ENCODE measurements at regions not wholly inside any gene's neighbourhood (a gene's known extent, or its start where the extent isn't known, plus 50 kb on each side); places are given as distances from the start of the nearest gene placed in this dataset.

DNA sequence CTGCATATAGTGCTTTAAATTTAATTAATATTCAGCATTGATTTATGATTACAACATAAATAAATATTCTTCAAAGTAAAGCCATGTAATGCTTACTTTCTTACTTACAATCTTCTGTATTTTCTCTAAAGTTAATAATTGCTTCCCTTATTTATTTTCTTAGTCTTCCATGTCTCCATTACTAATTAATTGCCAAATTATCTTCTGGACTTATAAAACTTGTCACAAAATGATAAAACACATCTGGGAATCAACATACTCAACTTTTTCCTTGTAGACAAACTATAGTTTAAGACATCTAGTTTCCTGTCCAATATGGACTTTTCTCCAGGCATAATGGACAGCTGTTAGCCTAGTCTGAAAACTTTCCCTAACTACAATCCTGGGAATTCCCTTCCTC, 466.6 kb downstream of the FLRT2 start:
- Histone ChIP-seq H3K79me2 (ENCODE audit: insufficient read depth, low read length) (no peaks in the 10 kb centered on the region), H2AFZ (ENCODE audit: low read depth, low read length) (no peak overlapping the region), H3K4me3 (ENCODE audit: low read depth in 1 of 2, low read length in 2 of 2) (no peak overlapping the region), H3K27me3 (ENCODE audit: insufficient read depth, low read length, poor library complexity) (no peaks in the 10 kb centered on the region), H3K9ac (ENCODE audit: low read depth, low read length) (no peak overlapping the region), H3K4me2 (ENCODE audit: insufficient read depth, low read length) (no peak overlapping the region), H3K27ac (ENCODE audit: low read length) (no peak overlapping the region), H4K20me1 (ENCODE audit: insufficient read depth, low read length) (no peaks in the 10 kb centered on the region), H3K9me3 (ENCODE audit: insufficient read depth, low read length, severe bottlenecking) (no peaks in the 10 kb centered on the region), H3K4me1 (ENCODE audit: insufficient read depth, low read length) (no peaks in the 10 kb centered on the region), H3K36me3 (ENCODE audit: insufficient read depth, low read length) (no peaks in the 10 kb centered on the region)
- no peak for DNase-seq
- no peak for ATAC-seq (ENCODE audit: insufficient read depth, low read depth)
- TF ChIP-seq EZH2 (IDR thresholded peaks at IDR 0.05; ENCODE audit: borderline replicate concordance, low read depth, low read length, severe bottlenecking), result no peak
- TF ChIP-seq, protein P1, sequence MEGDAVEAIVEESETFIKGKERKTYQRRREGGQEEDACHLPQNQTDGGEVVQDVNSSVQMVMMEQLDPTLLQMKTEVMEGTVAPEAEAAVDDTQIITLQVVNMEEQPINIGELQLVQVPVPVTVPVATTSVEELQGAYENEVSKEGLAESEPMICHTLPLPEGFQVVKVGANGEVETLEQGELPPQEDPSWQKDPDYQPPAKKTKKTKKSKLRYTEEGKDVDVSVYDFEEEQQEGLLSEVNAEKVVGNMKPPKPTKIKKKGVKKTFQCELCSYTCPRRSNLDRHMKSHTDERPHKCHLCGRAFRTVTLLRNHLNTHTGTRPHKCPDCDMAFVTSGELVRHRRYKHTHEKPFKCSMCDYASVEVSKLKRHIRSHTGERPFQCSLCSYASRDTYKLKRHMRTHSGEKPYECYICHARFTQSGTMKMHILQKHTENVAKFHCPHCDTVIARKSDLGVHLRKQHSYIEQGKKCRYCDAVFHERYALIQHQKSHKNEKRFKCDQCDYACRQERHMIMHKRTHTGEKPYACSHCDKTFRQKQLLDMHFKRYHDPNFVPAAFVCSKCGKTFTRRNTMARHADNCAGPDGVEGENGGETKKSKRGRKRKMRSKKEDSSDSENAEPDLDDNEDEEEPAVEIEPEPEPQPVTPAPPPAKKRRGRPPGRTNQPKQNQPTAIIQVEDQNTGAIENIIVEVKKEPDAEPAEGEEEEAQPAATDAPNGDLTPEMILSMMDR (IDR thresholded peaks at IDR 0.05; ENCODE audit: borderline replicate concordance, extremely low read depth, low read length, poor library complexity, severe bottlenecking), result no peak

DNA sequence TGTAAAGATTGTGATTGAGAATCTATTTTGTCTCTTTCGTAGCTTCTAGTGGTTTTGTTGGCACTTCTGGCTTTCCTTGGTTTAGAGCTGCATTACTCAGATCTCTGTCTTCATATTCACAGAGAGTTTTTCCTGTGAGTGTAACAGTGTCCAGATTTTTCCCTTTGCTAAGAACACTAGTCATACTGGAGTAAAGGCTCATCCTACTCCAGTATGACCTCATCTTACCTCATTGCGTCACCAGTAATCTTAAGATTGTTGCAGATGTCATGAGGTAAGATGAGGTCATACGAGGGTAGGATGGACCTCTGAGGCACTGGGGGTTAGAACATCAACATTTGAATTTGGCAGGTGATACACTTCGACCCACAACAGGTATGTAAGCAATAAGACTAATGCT, 461.2 kb downstream of the FLRT2 start:
- H3K79me2 ChIP-seq (ENCODE audit: insufficient read depth, low read length), result no peaks in the 10 kb centered on the region
- TF ChIP-seq, protein P1 (IDR thresholded peaks at IDR 0.05; ENCODE audit: borderline replicate concordance, extremely low read depth, low read length, poor library complexity, severe bottlenecking), result no peak
- no peak for TF ChIP-seq EZH2 (IDR thresholded peaks at IDR 0.05; ENCODE audit: borderline replicate concordance, low read depth, low read length, severe bottlenecking)
- H3K4me3 ChIP-seq (ENCODE audit: low read depth in 1 of 2, low read length in 2 of 2), result no peak overlapping the region
- H3K27ac ChIP-seq (ENCODE audit: low read length), result no peak overlapping the region
- H3K9me3 ChIP-seq (ENCODE audit: insufficient read depth, low read length, severe bottlenecking), result no peaks in the 10 kb centered on the region
- H3K9ac ChIP-seq (ENCODE audit: low read depth, low read length), result no peak overlapping the region
- H2AFZ ChIP-seq (ENCODE audit: low read depth, low read length), result no peak overlapping the region
- no peaks in the 10 kb centered on the region for H3K27me3 ChIP-seq (ENCODE audit: insufficient read depth, low read length, poor library complexity)
- no peaks in the 10 kb centered on the region for H3K4me1 ChIP-seq (ENCODE audit: insufficient read depth, low read length)
- DNase-seq, result no peak
- ATAC-seq (ENCODE audit: insufficient read depth, low read depth), result no peak
- H4K20me1 ChIP-seq (ENCODE audit: insufficient read depth, low read length), result no peaks in the 10 kb centered on the region
- no peak overlapping the region for H3K4me2 ChIP-seq (ENCODE audit: insufficient read depth, low read length)
- no peaks in the 10 kb centered on the region for H3K36me3 ChIP-seq (ENCODE audit: insufficient read depth, low read length)

DNA sequence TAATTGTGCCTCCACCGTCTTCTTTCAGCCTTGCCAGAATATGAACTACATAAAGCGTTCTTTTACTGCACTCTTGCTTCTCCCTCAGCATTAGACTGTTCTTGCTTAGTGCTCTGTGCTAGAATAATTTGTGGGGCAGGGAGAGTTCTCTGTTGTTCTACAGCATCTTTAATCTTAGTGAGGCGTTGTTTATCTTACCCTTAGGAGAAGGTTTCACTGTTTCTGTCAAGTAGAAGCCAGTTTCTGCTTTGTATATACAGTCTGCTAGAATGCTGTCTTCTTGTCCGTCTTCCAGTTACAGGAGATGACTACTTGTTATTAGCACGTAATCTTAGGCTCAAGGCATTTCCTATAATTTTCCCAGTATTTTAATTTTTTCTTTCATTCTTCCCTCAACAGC, 458.0 kb downstream of the FLRT2 start:
- Histone ChIP-seq H3K9ac (ENCODE audit: low read depth, low read length) (no peak overlapping the region), H2AFZ (ENCODE audit: low read depth, low read length) (no peak overlapping the region), H3K27ac (ENCODE audit: low read length) (no peak overlapping the region), H3K4me2 (ENCODE audit: insufficient read depth, low read length) (no peak overlapping the region), H3K4me3 (ENCODE audit: low read depth in 1 of 2, low read length in 2 of 2) (no peak overlapping the region), H3K4me1 (ENCODE audit: insufficient read depth, low read length) (no peaks in the 10 kb centered on the region), H3K79me2 (ENCODE audit: insufficient read depth, low read length) (no peaks in the 10 kb centered on the region), H3K36me3 (ENCODE audit: insufficient read depth, low read length) (no peaks in the 10 kb centered on the region), H3K9me3 (ENCODE audit: insufficient read depth, low read length, severe bottlenecking) (no peaks in the 10 kb centered on the region), H4K20me1 (ENCODE audit: insufficient read depth, low read length) (no peaks in the 10 kb centered on the region), H3K27me3 (ENCODE audit: insufficient read depth, low read length, poor library complexity) (no peaks in the 10 kb centered on the region)
- DNase-seq (no peak), ATAC-seq (ENCODE audit: insufficient read depth, low read depth) (no peak)
- no peak for TF ChIP-seq EZH2 (IDR thresholded peaks at IDR 0.05; ENCODE audit: borderline replicate concordance, low read depth, low read length, severe bottlenecking)
- TF ChIP-seq, protein P1 (IDR thresholded peaks at IDR 0.05; ENCODE audit: borderline replicate concordance, extremely low read depth, low read length, poor library complexity, severe bottlenecking), result no peak

DNA sequence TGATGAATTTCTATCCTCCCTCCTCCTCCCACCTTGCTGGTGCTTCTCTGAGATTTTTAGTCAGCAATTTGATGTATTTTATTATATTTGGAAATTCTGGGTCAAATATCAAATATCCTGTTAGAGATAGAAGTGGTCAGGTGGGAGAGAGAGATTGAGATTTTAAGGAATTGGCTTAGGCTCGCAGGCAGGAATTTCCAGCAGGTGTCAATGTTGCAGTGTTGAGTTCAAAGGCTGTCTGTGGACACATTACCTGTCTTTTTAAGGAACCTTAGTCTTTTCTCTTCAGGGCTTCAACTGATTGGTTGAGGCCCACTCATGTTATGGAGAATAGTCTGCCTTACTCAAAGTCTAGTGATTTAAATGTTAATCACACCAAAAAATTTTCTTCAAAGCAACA, 457.3 kb downstream of the FLRT2 start:
- Histone ChIP-seq H3K27me3 (ENCODE audit: insufficient read depth, low read length, poor library complexity) (no peaks in the 10 kb centered on the region), H3K4me1 (ENCODE audit: insufficient read depth, low read length) (no peaks in the 10 kb centered on the region), H3K9ac (ENCODE audit: low read depth, low read length) (no peak overlapping the region), H4K20me1 (ENCODE audit: insufficient read depth, low read length) (no peaks in the 10 kb centered on the region), H3K27ac (ENCODE audit: low read length) (no peak overlapping the region), H3K4me3 (ENCODE audit: low read depth in 1 of 2, low read length in 2 of 2) (no peak overlapping the region), H3K9me3 (ENCODE audit: insufficient read depth, low read length, severe bottlenecking) (no peaks in the 10 kb centered on the region), H3K79me2 (ENCODE audit: insufficient read depth, low read length) (no peaks in the 10 kb centered on the region), H3K4me2 (ENCODE audit: insufficient read depth, low read length) (no peak overlapping the region), H3K36me3 (ENCODE audit: insufficient read depth, low read length) (no peaks in the 10 kb centered on the region), H2AFZ (ENCODE audit: low read depth, low read length) (no peak overlapping the region)
- TF ChIP-seq, protein P1 (IDR thresholded peaks at IDR 0.05; ENCODE audit: borderline replicate concordance, extremely low read depth, low read length, poor library complexity, severe bottlenecking), result no peak
- TF ChIP-seq EZH2 (IDR thresholded peaks at IDR 0.05; ENCODE audit: borderline replicate concordance, low read depth, low read length, severe bottlenecking), result no peak
- DNase-seq (no peak), ATAC-seq (ENCODE audit: insufficient read depth, low read depth) (no peak)
